ENCODE measurements at regions not wholly inside any gene's neighbourhood (a gene's known extent, or its start where the extent isn't known, plus 50 kb on each side); places are given as distances from the start of the nearest gene placed in this dataset.

DNA sequence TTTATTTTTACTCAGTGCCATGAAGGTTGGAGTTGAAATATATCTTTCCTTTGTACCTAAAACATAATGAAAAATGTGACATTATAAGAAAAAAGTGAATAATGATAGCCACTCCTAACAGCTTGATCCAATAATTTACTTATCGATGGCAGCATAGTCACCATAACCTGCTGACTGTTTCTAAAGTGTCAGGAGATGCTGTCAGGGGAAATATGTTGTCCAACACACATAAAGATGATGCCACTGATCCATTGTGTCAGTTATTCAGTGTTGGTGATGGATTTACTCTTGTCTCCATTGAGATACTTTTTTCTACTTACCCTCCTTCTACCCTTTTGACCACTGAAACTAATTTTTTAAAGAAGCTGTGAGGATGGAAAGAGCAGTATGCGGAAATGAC is 1006.9 kb upstream of the TMEFF2 start:
- TF ChIP-seq, protein P1, sequence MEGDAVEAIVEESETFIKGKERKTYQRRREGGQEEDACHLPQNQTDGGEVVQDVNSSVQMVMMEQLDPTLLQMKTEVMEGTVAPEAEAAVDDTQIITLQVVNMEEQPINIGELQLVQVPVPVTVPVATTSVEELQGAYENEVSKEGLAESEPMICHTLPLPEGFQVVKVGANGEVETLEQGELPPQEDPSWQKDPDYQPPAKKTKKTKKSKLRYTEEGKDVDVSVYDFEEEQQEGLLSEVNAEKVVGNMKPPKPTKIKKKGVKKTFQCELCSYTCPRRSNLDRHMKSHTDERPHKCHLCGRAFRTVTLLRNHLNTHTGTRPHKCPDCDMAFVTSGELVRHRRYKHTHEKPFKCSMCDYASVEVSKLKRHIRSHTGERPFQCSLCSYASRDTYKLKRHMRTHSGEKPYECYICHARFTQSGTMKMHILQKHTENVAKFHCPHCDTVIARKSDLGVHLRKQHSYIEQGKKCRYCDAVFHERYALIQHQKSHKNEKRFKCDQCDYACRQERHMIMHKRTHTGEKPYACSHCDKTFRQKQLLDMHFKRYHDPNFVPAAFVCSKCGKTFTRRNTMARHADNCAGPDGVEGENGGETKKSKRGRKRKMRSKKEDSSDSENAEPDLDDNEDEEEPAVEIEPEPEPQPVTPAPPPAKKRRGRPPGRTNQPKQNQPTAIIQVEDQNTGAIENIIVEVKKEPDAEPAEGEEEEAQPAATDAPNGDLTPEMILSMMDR (IDR thresholded peaks at IDR 0.05): no peak
- TF ChIP-seq POLR2A (IDR thresholded peaks at IDR 0.05) (no peak), POLR2AphosphoS5 (IDR thresholded peaks at IDR 0.05) (no peak)

Measured in breast epithelium (tissue), 3 donors.